Kidney (tissue), 13 donors: ENCODE measurements at regions not wholly inside any gene's neighbourhood (a gene's known extent, or its start where the extent isn't known, plus 50 kb on each side); places are given as distances from the start of the nearest gene placed in this dataset.

Experiments used
- DNase-seq, 5 donors: peaks; one replicate each; pipeline ENCODE4 v3.0.0-alpha.2; 2013 to 2020
- FAIRE-seq: peaks from 2 replicates; lab custom pipeline; 2012; peaks lifted over from hg19 to GRCh38; lab: Jason Lieb, UNC
- H3K27ac ChIP-seq, 2 donors: one replicate each; pipeline ENCODE4 v1.7.0; 2013; ENCODE audit warnings: low read depth in 2 of 2, low read length in 2 of 2, inconsistent platforms in 1 of 2
- H3K27me3 ChIP-seq: one replicate; pipeline ENCODE4 v1.7.1; 2013; ENCODE audit warnings: low read length, inconsistent platforms; ENCODE audit not compliant: control insufficient read depth, insufficient read depth
- H3K36me3 ChIP-seq, 3 donors: one replicate each; pipeline versions ENCODE4 v1.7.0 to v1.7.1; 2013; ENCODE audit warnings: low read length in 3 of 3, control low read depth in 1 of 3, inconsistent platforms in 1 of 3; ENCODE audit not compliant: insufficient read depth in 3 of 3, control insufficient read depth in 2 of 3
- H3K4me1 ChIP-seq, 3 donors: one replicate each; pipeline versions ENCODE4 v1.7.0 to v1.7.1; 2013; ENCODE audit warnings: low read length in 3 of 3, inconsistent platforms in 1 of 3, low read depth in 1 of 3; ENCODE audit not compliant: control insufficient read depth in 2 of 3, insufficient read depth in 2 of 3
- H3K4me3 ChIP-seq, 3 donors: one replicate each; pipeline versions ENCODE4 v1.7.0 to v1.8.1; 2013; ENCODE audit warnings: low read length in 3 of 3, control low read depth in 1 of 3, inconsistent platforms in 1 of 3
- H3K9ac ChIP-seq, 3 donors: one replicate each; pipeline versions ENCODE4 v1.7.0 to v1.7.1; 2013; ENCODE audit warnings: low read length in 3 of 3, control low read depth in 1 of 3, inconsistent platforms in 1 of 3
- H3K9me3 ChIP-seq, 3 donors: one replicate each; pipeline versions ENCODE4 v1.7.0 to v1.7.1; 2013; ENCODE audit warnings: low read length in 3 of 3, control low read depth in 1 of 3, inconsistent platforms in 1 of 3; ENCODE audit not compliant: control insufficient read depth in 2 of 3, insufficient read depth in 1 of 3
- intact Hi-C: fragments of 100-400 bp; cut with DNase I; formaldehyde crosslinking; loops from one replicate; pipeline ENCODE4 v1.11.1; 2022
- TF ChIP-seq, protein P1 (sequence below): IDR thresholded peaks from 3 replicates; pipeline ENCODE4 v1.5.1; 2012; ENCODE audit warnings: mild to moderate bottlenecking, moderate library complexity, borderline replicate concordance; ENCODE audit not compliant: insufficient read depth; ENCODE audit errors: extremely low read depth
- donor health status: control.
- donor health status: control.
- donor health status: control.
- donor health status: control.
- donor health status: control.
- donor health status: DM: yes; HTN: yes; CAD: no.
- donor health status: Normal renal cell carcinoma (clear cell type).

- Histone ChIP-seq H3K9ac (no peak overlapping the region), H3K4me1 (no peaks in the 10 kb centered on the region), H3K27ac (no peak overlapping the region), H3K27me3 (no peaks in the 10 kb centered on the region), H3K36me3 (no peaks in the 10 kb centered on the region), H3K4me3 (no peak overlapping the region), H3K9me3 (no peaks in the 10 kb centered on the region)
- FAIRE-seq (no peak), DNase-seq (no peak)
- TF ChIP-seq, protein P1, sequence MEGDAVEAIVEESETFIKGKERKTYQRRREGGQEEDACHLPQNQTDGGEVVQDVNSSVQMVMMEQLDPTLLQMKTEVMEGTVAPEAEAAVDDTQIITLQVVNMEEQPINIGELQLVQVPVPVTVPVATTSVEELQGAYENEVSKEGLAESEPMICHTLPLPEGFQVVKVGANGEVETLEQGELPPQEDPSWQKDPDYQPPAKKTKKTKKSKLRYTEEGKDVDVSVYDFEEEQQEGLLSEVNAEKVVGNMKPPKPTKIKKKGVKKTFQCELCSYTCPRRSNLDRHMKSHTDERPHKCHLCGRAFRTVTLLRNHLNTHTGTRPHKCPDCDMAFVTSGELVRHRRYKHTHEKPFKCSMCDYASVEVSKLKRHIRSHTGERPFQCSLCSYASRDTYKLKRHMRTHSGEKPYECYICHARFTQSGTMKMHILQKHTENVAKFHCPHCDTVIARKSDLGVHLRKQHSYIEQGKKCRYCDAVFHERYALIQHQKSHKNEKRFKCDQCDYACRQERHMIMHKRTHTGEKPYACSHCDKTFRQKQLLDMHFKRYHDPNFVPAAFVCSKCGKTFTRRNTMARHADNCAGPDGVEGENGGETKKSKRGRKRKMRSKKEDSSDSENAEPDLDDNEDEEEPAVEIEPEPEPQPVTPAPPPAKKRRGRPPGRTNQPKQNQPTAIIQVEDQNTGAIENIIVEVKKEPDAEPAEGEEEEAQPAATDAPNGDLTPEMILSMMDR, result no peak
- intact Hi-C loops, result no loop called here
These were observed 72.7 kb upstream of the SLITRK1 start for GRCh38 chr13:83955011-83955410.

DNA sequence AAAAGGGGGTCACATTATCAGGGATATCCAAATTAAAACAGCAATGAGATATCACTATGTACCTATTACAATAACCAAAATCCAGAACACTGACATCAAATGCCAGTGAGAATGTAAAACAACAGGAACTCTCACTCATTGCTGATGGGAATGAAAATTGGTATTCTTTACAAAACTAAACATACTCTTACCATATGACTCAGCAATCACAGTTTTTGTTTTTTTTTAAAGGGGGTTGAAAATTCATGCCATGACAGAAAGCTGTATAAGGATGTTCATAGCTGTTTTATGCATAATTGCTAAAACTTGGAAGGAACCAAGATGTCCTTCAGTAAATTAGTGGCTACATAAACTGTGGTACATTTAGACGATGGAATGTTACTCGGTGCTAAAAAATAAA, 71.6 kb upstream of the SLITRK1 start:
- Histone ChIP-seq H3K4me3 (no peak overlapping the region), H3K36me3 (no peaks in the 10 kb centered on the region), H3K27ac (no peak overlapping the region), H3K9me3 (no peaks in the 10 kb centered on the region), H3K27me3 (no peaks in the 10 kb centered on the region), H3K4me1 (no peaks in the 10 kb centered on the region), H3K9ac (no peak overlapping the region)
- intact Hi-C loops, result no loop called here
- TF ChIP-seq, protein P1, result no peak
- DNase-seq (no peak), FAIRE-seq (no peak)

GRCh38 chr13:83950293-83950692, 68.0 kb upstream of the SLITRK1 start:
- Histone ChIP-seq H3K36me3 (no peaks in the 10 kb centered on the region), H3K9ac (no peak overlapping the region), H3K9me3 (no peaks in the 10 kb centered on the region), H3K4me3 (no peak overlapping the region), H3K27me3 (no peaks in the 10 kb centered on the region), H3K4me1 (no peaks in the 10 kb centered on the region), H3K27ac (no peak overlapping the region)
- TF ChIP-seq, protein P1, result no peak
- DNase-seq (no peak), FAIRE-seq (no peak)
- intact Hi-C loops, result no loop called here
